ENCODE measurements at regions not wholly inside any gene's neighbourhood (a gene's known extent, or its start where the extent isn't known, plus 50 kb on each side); places are given as distances from the start of the nearest gene placed in this dataset.

GRCh38 chr5:98108497-98108896 is 665.0 kb upstream of the RGMB start:
- H3F3A ChIP-seq (ENCODE audit: insufficient read depth, low read length, poor library complexity, severe bottlenecking) = no peaks in the 10 kb centered on the region
- no peak for TF ChIP-seq MXI1 (conservative IDR thresholded peaks at IDR 0.05; ENCODE audit: poor library complexity, severe bottlenecking)
- TF ChIP-seq EP300 (conservative IDR thresholded peaks at IDR 0.05; ENCODE audit: poor library complexity, severe bottlenecking) = no peak
- no peak for TF ChIP-seq SMC3 (conservative IDR thresholded peaks at IDR 0.05; ENCODE audit: poor library complexity)
- TF ChIP-seq RAD21 (conservative IDR thresholded peaks at IDR 0.05) = no peak
- TF ChIP-seq POLR2AphosphoS5 (IDR thresholded peaks at IDR 0.05) = no peak
- no peak for TF ChIP-seq CTCF (IDR thresholded peaks at IDR 0.05; ENCODE audit: poor library complexity, severe bottlenecking)
- TF ChIP-seq EZH2 (IDR thresholded peaks at IDR 0.05; ENCODE audit: borderline replicate concordance, insufficient read depth, low read length, poor library complexity, severe bottlenecking) = no peak
- no peak for TF ChIP-seq REST (IDR thresholded peaks at IDR 0.05; ENCODE audit: borderline replicate concordance)
- H3K79me2 ChIP-seq (replicated peaks; ENCODE audit: insufficient read depth, low read length) = no peaks in the 10 kb centered on the region
- H3K4me3 ChIP-seq (ENCODE audit: low read length) = no peak overlapping the region
- no peaks in the 10 kb centered on the region for H3K9me3 ChIP-seq (ENCODE audit: low read length)
- H3K36me3 ChIP-seq (ENCODE audit: insufficient read depth, low read length) = no peaks in the 10 kb centered on the region
- no peak overlapping the region for H3K4me2 ChIP-seq (ENCODE audit: low read length)
- no peaks in the 10 kb centered on the region for H4K20me1 ChIP-seq (ENCODE audit: insufficient read depth)
- no peak overlapping the region for H2AFZ ChIP-seq (ENCODE audit: low read depth, low read length)
- no peak overlapping the region for H3K27ac ChIP-seq (ENCODE audit: low read length)
- H3K27me3 ChIP-seq (ENCODE audit: insufficient read depth, low read depth, low read length) = no peaks in the 10 kb centered on the region
- no peaks in the 10 kb centered on the region for H3K9me2 ChIP-seq (ENCODE audit: insufficient read depth, low read length)
- no peak overlapping the region for H3K9ac ChIP-seq (ENCODE audit: low read length)

GRCh38 chr5:98109561-98110006 is 663.9 kb upstream of the RGMB start:
- no peak overlapping the region for H3K9ac ChIP-seq (ENCODE audit: low read length)
- H2AFZ ChIP-seq (ENCODE audit: low read depth, low read length) = no peak overlapping the region
- H3K4me2 ChIP-seq (ENCODE audit: low read length) = no peak overlapping the region

More at GRCh38 chr5:98109561-98110006, 663.9 kb upstream of the RGMB start:
- H4K20me1 ChIP-seq (ENCODE audit: insufficient read depth) = no peaks in the 10 kb centered on the region
- no peaks in the 10 kb centered on the region for H3K9me3 ChIP-seq (ENCODE audit: low read length)
- H3K27me3 ChIP-seq (ENCODE audit: insufficient read depth, low read depth, low read length) = no peaks in the 10 kb centered on the region
- no peak overlapping the region for H3K4me3 ChIP-seq (ENCODE audit: low read length)
- TF ChIP-seq REST (IDR thresholded peaks at IDR 0.05; ENCODE audit: borderline replicate concordance) (no peak), CTCF (IDR thresholded peaks at IDR 0.05; ENCODE audit: poor library complexity, severe bottlenecking) (no peak), POLR2AphosphoS5 (IDR thresholded peaks at IDR 0.05) (no peak), SMC3 (conservative IDR thresholded peaks at IDR 0.05; ENCODE audit: poor library complexity) (no peak), EZH2 (IDR thresholded peaks at IDR 0.05; ENCODE audit: borderline replicate concordance, insufficient read depth, low read length, poor library complexity, severe bottlenecking) (no peak), RAD21 (conservative IDR thresholded peaks at IDR 0.05) (no peak), EP300 (conservative IDR thresholded peaks at IDR 0.05; ENCODE audit: poor library complexity, severe bottlenecking) (no peak), TAF1 (IDR thresholded peaks at IDR 0.05; ENCODE audit: low read depth) (no peak), MXI1 (conservative IDR thresholded peaks at IDR 0.05; ENCODE audit: poor library complexity, severe bottlenecking) (no peak)
- H3K27ac ChIP-seq (ENCODE audit: low read length) = no peak overlapping the region
- H3K36me3 ChIP-seq (ENCODE audit: insufficient read depth, low read length) = no peaks in the 10 kb centered on the region
- no peaks in the 10 kb centered on the region for H3F3A ChIP-seq (ENCODE audit: insufficient read depth, low read length, poor library complexity, severe bottlenecking)
- no peaks in the 10 kb centered on the region for H3K79me2 ChIP-seq (replicated peaks; ENCODE audit: insufficient read depth, low read length)
- H3K9me2 ChIP-seq (ENCODE audit: insufficient read depth, low read length) = no peaks in the 10 kb centered on the region
